HCT116 (cell line): ENCODE measurements at regions not wholly inside any gene's neighbourhood (a gene's known extent, or its start where the extent isn't known, plus 50 kb on each side); places are given as distances from the start of the nearest gene placed in this dataset.

Experiments
- ATAC-seq: fragments of 200-7000 bp; cut with Tn5 transposase; 2 replicates; pipeline ENCODE4 v1.9.1; 2020; ENCODE audit warnings: mild to moderate bottlenecking, moderate library complexity
- BruUV-seq: library from RNA; stranded (reverse); fragments of 400-500 nt; replicated peaks from 2 replicates; lab custom pipeline; 2021; lab: Mats Ljungman, UMichigan
- CTCF ChIA-PET: fragments of 300-600 bp; sonication (Branson Sonifier 250); formaldehyde crosslinking; loops from one replicate; lab custom pipeline; 2021; ENCODE audit warnings: antibody characterized with exemption; lab: Charles Lee
- POLR2A ChIA-PET: fragments of 300-600, 350-600 bp; sonication (Branson Sonifier 250); formaldehyde crosslinking; loops from one replicate; lab custom pipeline; 2021; ENCODE audit warnings: antibody characterized with exemption; lab: Charles Lee
- RAD21 ChIA-PET, 2 experiments: fragments of 300-600 bp; sonication (Branson Sonifier 250); formaldehyde crosslinking; loops; one replicate each; lab custom pipeline; 2023; ENCODE audit warnings: low total read pairs in 2 of 2; ENCODE audit not compliant: uncharacterized antibody in 2 of 2, unreplicated experiment in 2 of 2, low non-redundant PET in 1 of 2; lab: Charles Lee
- DNase-seq: peaks from one replicate; pipeline ENCODE4 v3.0.0-alpha.2; 2010; ENCODE audit warnings: low read depth, low spot score
- H2AFZ ChIP-seq: fragments of 200-600 bp; shearing (Covaris generic), sonication (generic); 2 replicates; pipeline ENCODE4 v1.6.1; 2017; ENCODE audit warnings: low read depth, mixed run types, mixed read lengths, antibody characterized with exemption, low read length; ENCODE audit not compliant: poor library complexity, severe bottlenecking
- H3K27ac ChIP-seq: 2 replicates; pipeline ENCODE4 v1.5.1; 2012; ENCODE audit warnings: low read depth, low read length
- H3K27me3 ChIP-seq: fragments of 200-600 bp; sonication (generic); 2 replicates; pipeline ENCODE4 v1.6.1; 2016; ENCODE audit warnings: mixed run types, low read length, mixed read lengths; ENCODE audit not compliant: insufficient read depth
- H3K36me3 ChIP-seq, 2 experiments: fragments of 200-500 bp in 1 of 2; fragments of 200-600 bp in 1 of 2; sonication (Bioruptor generic) in 1 of 2; sonication (generic) in 1 of 2; 2 replicates each; pipeline versions ENCODE4 v1.5.1 to v1.6.1; 2014 to 2016; ENCODE audit warnings: low read length in 2 of 2, inconsistent platforms in 1 of 2, mixed read lengths in 1 of 2, mixed run types in 1 of 2; ENCODE audit not compliant: insufficient read depth in 2 of 2, control insufficient read depth in 1 of 2
- H3K4me1 ChIP-seq, 2 experiments: fragments of 200-600 bp in 1 of 2; sonication (generic) in 1 of 2; 2 replicates each; pipeline versions ENCODE4 v1.5.1 to v1.6.1; 2012 to 2017; ENCODE audit warnings: low read length in 2 of 2, inconsistent platforms in 1 of 2, mild to moderate bottlenecking in 1 of 2, mixed read lengths in 1 of 2, mixed run types in 1 of 2, moderate library complexity in 1 of 2; ENCODE audit not compliant: insufficient read depth in 2 of 2, control insufficient read depth in 1 of 2
- H3K4me2 ChIP-seq: fragments of 200-600 bp; sonication (generic); 2 replicates; pipeline ENCODE4 v1.6.1; 2017; ENCODE audit warnings: mixed run types, low read length, mixed read lengths
- H3K4me3 ChIP-seq, 2 experiments: fragments of 200-600 bp in 1 of 2; sonication (generic) in 1 of 2; replicated peaks in 1 of 2; 2 replicates each; pipeline ENCODE4 v1.5.1; 2011 to 2016; ENCODE audit warnings: low read length in 2 of 2, control low read depth in 1 of 2, low read depth in 1 of 2, mild to moderate bottlenecking in 1 of 2, mixed read lengths in 1 of 2, mixed run types in 1 of 2
- H3K79me2 ChIP-seq: fragments of 200-600 bp; sonication (generic); 2 replicates; pipeline ENCODE4 v1.6.1; 2017; ENCODE audit warnings: mild to moderate bottlenecking, mixed run types, low read length, moderate library complexity, mixed read lengths; ENCODE audit not compliant: insufficient read depth
- H3K9ac ChIP-seq: fragments of 200-600 bp; sonication (generic); 2 replicates; pipeline ENCODE4 v1.6.1; 2016; ENCODE audit warnings: low read length, mixed read lengths
- H3K9me2 ChIP-seq: fragments of 200-600 bp; sonication (generic), shearing (Covaris generic); 2 replicates; pipeline ENCODE4 v1.6.1; 2017; ENCODE audit warnings: mixed run types, mild to moderate bottlenecking, moderate library complexity; ENCODE audit not compliant: insufficient read depth
- H3K9me3 ChIP-seq, 2 experiments: fragments of 200-500 bp in 1 of 2; fragments of 200-600 bp in 1 of 2; sonication (Bioruptor generic) in 1 of 2; sonication (generic) in 1 of 2; 2 replicates each; pipeline ENCODE4 v1.6.1; 2014 to 2017; ENCODE audit warnings: low read length in 2 of 2, mixed read lengths in 2 of 2, inconsistent platforms in 1 of 2, low read depth in 1 of 2, mild to moderate bottlenecking in 1 of 2, mixed run types in 1 of 2, moderate library complexity in 1 of 2; ENCODE audit not compliant: control insufficient read depth in 1 of 2, insufficient read depth in 1 of 2
- H4K20me1 ChIP-seq: fragments of 200-600 bp; sonication (generic), shearing (Covaris generic); 2 replicates; pipeline ENCODE4 v1.6.1; 2017; ENCODE audit warnings: mixed run types, mild to moderate bottlenecking, moderate library complexity; ENCODE audit not compliant: insufficient read depth
- CBX3 ChIP-seq: IDR thresholded peaks from 2 replicates; pipeline ENCODE4 v1.6.1; 2012; ENCODE audit warnings: low read depth
- CEBPB ChIP-seq: IDR thresholded peaks from 2 replicates; pipeline ENCODE4 v1.6.1; 2012; ENCODE audit warnings: low read depth
- EZH2 ChIP-seq: fragments of 200-600 bp; sonication (generic); IDR thresholded peaks from 2 replicates; pipeline ENCODE4 v1.6.1; 2017; ENCODE audit warnings: antibody characterized with exemption, mixed run types
- RAD21 ChIP-seq: IDR thresholded peaks from 2 replicates; pipeline ENCODE4 v1.6.1; 2012; ENCODE audit warnings: low read depth, mild to moderate bottlenecking
- REST ChIP-seq: IDR thresholded peaks from 2 replicates; pipeline ENCODE4 v1.6.1; 2012; ENCODE audit warnings: low read depth
- SP1 ChIP-seq: IDR thresholded peaks from 2 replicates; pipeline ENCODE4 v1.6.1; 2012; ENCODE audit warnings: low read depth
- SRF ChIP-seq: IDR thresholded peaks from 2 replicates; pipeline ENCODE4 v1.6.1; 2012; ENCODE audit warnings: low read depth
- intact Hi-C: fragments of 100-400 bp; cut with micrococcal nuclease; formaldehyde crosslinking; loops from 2 replicates; pipeline ENCODE4 v1.10.0; 2022
- TF ChIP-seq, protein P1 (sequence below), 3 experiments: fragments of 200-600 bp in 1 of 3; sonication (generic) in 1 of 3; IDR thresholded peaks in 2 of 3; conservative IDR thresholded peaks in 1 of 3; 2 replicates each; pipeline ENCODE4 v1.5.1; 2012 to 2017; ENCODE audit warnings: low read depth in 2 of 3, low read length in 2 of 3, antibody characterized with exemption in 1 of 3, borderline replicate concordance in 1 of 3, control low read depth in 1 of 3, mild to moderate bottlenecking in 1 of 3, mixed read lengths in 1 of 3, mixed run types in 1 of 3, moderate library complexity in 1 of 3; ENCODE audit not compliant: insufficient read depth in 1 of 3

GRCh38 chr2:126385441-126385840 is 270.5 kb upstream of the GYPC start:
- H3K4me2 ChIP-seq: no peak overlapping the region
- H3K4me1 ChIP-seq: no peaks in the 10 kb centered on the region
- no peak for DNase-seq
- TF ChIP-seq, protein P1, sequence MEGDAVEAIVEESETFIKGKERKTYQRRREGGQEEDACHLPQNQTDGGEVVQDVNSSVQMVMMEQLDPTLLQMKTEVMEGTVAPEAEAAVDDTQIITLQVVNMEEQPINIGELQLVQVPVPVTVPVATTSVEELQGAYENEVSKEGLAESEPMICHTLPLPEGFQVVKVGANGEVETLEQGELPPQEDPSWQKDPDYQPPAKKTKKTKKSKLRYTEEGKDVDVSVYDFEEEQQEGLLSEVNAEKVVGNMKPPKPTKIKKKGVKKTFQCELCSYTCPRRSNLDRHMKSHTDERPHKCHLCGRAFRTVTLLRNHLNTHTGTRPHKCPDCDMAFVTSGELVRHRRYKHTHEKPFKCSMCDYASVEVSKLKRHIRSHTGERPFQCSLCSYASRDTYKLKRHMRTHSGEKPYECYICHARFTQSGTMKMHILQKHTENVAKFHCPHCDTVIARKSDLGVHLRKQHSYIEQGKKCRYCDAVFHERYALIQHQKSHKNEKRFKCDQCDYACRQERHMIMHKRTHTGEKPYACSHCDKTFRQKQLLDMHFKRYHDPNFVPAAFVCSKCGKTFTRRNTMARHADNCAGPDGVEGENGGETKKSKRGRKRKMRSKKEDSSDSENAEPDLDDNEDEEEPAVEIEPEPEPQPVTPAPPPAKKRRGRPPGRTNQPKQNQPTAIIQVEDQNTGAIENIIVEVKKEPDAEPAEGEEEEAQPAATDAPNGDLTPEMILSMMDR (IDR thresholded peaks at IDR 0.05 in 2 of 3, conservative IDR thresholded peaks at IDR 0.05 in 1 of 3; ENCODE audit: borderline replicate concordance in 1 of 3, insufficient read depth in 1 of 3, low read depth in 2 of 3, low read length in 2 of 3): no peak
- TF ChIP-seq SP1 (no peak), EZH2 (no peak), REST (no peak), RAD21 (no peak), CEBPB (no peak), SRF (no peak), CBX3 (no peak)
- H3K36me3 ChIP-seq: no peaks in the 10 kb centered on the region
- intact Hi-C loops: no loop called here
- ChIA-PET POLR2A (no interaction called here), CTCF (no interaction called here), RAD21 (no interaction called here)
- H4K20me1 ChIP-seq: no peaks in the 10 kb centered on the region
- no peaks in the 10 kb centered on the region for H3K9me2 ChIP-seq
- ATAC-seq: no peak
- peaks cover 5 to 6% of the 10 kb centered on the region in 2 experiments; a peak in 2 of 4 replicates for H3K9me3 ChIP-seq
- no TSS peak for BruUV-seq
- no peak overlapping the region for H3K4me3 ChIP-seq
- H3K9ac ChIP-seq: no peak overlapping the region
- no peaks in the 10 kb centered on the region for H3K27me3 ChIP-seq
- H3K27ac ChIP-seq: no peak overlapping the region
- H2AFZ ChIP-seq: no peak overlapping the region
- no peaks in the 10 kb centered on the region for H3K79me2 ChIP-seq
